ENCODE measurements at regions not wholly inside any gene's neighbourhood (a gene's known extent, or its start where the extent isn't known, plus 50 kb on each side); places are given as distances from the start of the nearest gene placed in this dataset.

DNA sequence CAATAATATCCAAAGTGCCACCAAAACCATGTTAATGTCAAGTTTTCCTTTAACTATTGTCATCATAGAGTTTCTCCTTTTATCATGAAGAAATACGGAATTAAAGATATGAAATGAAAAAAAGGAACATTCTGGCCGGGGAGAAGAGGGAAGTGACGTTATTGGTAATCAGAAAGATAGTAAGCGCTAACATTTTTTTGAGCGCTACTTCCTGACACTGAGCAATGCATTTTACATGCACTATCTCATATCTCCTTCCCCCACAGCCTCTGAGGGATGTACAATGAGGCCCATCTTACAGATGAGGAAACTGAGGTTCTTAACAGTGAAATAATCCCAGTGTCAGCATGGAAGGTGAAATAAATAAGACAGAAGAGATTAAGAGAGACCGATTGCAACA lies 410.9 kb downstream of the SOX9 start:
- DNase-seq (ENCODE audit: low spot score): no peak
- TF ChIP-seq, protein P1, sequence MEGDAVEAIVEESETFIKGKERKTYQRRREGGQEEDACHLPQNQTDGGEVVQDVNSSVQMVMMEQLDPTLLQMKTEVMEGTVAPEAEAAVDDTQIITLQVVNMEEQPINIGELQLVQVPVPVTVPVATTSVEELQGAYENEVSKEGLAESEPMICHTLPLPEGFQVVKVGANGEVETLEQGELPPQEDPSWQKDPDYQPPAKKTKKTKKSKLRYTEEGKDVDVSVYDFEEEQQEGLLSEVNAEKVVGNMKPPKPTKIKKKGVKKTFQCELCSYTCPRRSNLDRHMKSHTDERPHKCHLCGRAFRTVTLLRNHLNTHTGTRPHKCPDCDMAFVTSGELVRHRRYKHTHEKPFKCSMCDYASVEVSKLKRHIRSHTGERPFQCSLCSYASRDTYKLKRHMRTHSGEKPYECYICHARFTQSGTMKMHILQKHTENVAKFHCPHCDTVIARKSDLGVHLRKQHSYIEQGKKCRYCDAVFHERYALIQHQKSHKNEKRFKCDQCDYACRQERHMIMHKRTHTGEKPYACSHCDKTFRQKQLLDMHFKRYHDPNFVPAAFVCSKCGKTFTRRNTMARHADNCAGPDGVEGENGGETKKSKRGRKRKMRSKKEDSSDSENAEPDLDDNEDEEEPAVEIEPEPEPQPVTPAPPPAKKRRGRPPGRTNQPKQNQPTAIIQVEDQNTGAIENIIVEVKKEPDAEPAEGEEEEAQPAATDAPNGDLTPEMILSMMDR (IDR thresholded peaks at IDR 0.05; ENCODE audit: low read depth, low read length, missing input control): no peak
- TF ChIP-seq TAF1 (conservative IDR thresholded peaks at IDR 0.05) (no peak), HNF4A (conservative IDR thresholded peaks at IDR 0.05) (no peak), FOXA1 (IDR thresholded peaks at IDR 0.05) (no peak), FOXA2 (IDR thresholded peaks at IDR 0.05) (no peak), YY1 (IDR thresholded peaks at IDR 0.05) (no peak), JUND (IDR thresholded peaks at IDR 0.05) (no peak), SP1 (IDR thresholded peaks at IDR 0.05) (no peak), EGR1 (IDR thresholded peaks at IDR 0.05; ENCODE audit: low read depth in 2 of 2) (no peak)
- TF ChIP-seq, protein P2, sequence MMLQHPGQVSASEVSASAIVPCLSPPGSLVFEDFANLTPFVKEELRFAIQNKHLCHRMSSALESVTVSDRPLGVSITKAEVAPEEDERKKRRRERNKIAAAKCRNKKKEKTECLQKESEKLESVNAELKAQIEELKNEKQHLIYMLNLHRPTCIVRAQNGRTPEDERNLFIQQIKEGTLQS (IDR thresholded peaks at IDR 0.05): no peak
- TF ChIP-seq, protein P3, sequence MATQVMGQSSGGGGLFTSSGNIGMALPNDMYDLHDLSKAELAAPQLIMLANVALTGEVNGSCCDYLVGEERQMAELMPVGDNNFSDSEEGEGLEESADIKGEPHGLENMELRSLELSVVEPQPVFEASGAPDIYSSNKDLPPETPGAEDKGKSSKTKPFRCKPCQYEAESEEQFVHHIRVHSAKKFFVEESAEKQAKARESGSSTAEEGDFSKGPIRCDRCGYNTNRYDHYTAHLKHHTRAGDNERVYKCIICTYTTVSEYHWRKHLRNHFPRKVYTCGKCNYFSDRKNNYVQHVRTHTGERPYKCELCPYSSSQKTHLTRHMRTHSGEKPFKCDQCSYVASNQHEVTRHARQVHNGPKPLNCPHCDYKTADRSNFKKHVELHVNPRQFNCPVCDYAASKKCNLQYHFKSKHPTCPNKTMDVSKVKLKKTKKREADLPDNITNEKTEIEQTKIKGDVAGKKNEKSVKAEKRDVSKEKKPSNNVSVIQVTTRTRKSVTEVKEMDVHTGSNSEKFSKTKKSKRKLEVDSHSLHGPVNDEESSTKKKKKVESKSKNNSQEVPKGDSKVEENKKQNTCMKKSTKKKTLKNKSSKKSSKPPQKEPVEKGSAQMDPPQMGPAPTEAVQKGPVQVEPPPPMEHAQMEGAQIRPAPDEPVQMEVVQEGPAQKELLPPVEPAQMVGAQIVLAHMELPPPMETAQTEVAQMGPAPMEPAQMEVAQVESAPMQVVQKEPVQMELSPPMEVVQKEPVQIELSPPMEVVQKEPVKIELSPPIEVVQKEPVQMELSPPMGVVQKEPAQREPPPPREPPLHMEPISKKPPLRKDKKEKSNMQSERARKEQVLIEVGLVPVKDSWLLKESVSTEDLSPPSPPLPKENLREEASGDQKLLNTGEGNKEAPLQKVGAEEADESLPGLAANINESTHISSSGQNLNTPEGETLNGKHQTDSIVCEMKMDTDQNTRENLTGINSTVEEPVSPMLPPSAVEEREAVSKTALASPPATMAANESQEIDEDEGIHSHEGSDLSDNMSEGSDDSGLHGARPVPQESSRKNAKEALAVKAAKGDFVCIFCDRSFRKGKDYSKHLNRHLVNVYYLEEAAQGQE (IDR thresholded peaks at IDR 0.05): no peak
- H3K27ac ChIP-seq (ENCODE audit: low read depth in 1 of 2, low read length in 2 of 2): no peak overlapping the region
- no peaks in the 10 kb centered on the region for H3K36me3 ChIP-seq (ENCODE audit: control insufficient read depth in 4 of 4, insufficient read depth in 3 of 4, low read depth in 1 of 4, low read length in 3 of 4)
- H3K4me3 ChIP-seq (ENCODE audit: low read depth in 1 of 3, low read length in 3 of 3): no peak overlapping the region
- H3K4me1 ChIP-seq (ENCODE audit: control insufficient read depth in 4 of 4, insufficient read depth in 4 of 4, low read length in 3 of 4): no peaks in the 10 kb centered on the region
- H3K9ac ChIP-seq (ENCODE audit: low read depth in 1 of 2, low read length in 2 of 2): no peak overlapping the region
- H3K27me3 ChIP-seq (ENCODE audit: control insufficient read depth in 4 of 4, insufficient read depth in 4 of 4, low read length in 3 of 4): no peaks in the 10 kb centered on the region
- WGBS: 75% methylated on average over 6 of the region's 6 CpGs
- no peaks in the 10 kb centered on the region for H3K9me3 ChIP-seq (ENCODE audit: control insufficient read depth in 4 of 4, low read length in 3 of 4)

DNA sequence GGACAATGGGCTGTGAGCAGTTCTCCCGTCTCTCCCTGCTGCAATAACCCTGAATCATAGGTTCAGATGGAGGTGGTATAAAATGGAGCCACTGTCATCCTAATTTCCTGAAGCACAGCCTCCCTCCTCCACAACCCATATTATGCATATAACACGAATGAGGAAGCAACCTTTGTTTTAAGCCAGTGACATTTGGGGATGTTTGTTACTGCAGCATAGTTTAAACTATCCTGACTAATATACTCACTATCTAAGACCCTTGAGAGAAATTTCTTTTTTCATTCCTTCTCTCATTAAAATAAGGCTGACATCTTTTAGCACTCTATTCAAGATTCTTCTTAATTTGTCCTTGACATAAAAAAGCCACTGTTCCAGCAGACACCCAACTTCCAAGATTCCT lies 413.4 kb downstream of the SOX9 start:
- no peak for DNase-seq (ENCODE audit: low spot score)
- 88% methylated on average over 2 of the region's 2 CpGs for WGBS
- Histone ChIP-seq H3K27ac (ENCODE audit: low read depth in 1 of 2, low read length in 2 of 2) (no peak overlapping the region), H3K27me3 (ENCODE audit: control insufficient read depth in 4 of 4, insufficient read depth in 4 of 4, low read length in 3 of 4) (peaks cover 0 to 3% (median 0%) of the 10 kb centered on the region in 4 donors), H3K36me3 (ENCODE audit: control insufficient read depth in 4 of 4, insufficient read depth in 3 of 4, low read depth in 1 of 4, low read length in 3 of 4) (no peaks in the 10 kb centered on the region), H3K4me1 (ENCODE audit: control insufficient read depth in 4 of 4, insufficient read depth in 4 of 4, low read length in 3 of 4) (no peaks in the 10 kb centered on the region), H3K9me3 (ENCODE audit: control insufficient read depth in 4 of 4, low read length in 3 of 4) (no peaks in the 10 kb centered on the region), H3K9ac (ENCODE audit: low read depth in 1 of 2, low read length in 2 of 2) (no peak overlapping the region), H3K4me3 (ENCODE audit: low read depth in 1 of 3, low read length in 3 of 3) (no peak overlapping the region)
- TF ChIP-seq, protein P4, sequence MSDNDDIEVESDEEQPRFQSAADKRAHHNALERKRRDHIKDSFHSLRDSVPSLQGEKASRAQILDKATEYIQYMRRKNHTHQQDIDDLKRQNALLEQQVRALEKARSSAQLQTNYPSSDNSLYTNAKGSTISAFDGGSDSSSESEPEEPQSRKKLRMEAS (IDR thresholded peaks at IDR 0.05): no peak
- TF ChIP-seq RXRA (IDR thresholded peaks at IDR 0.05): no peak
- TF ChIP-seq YY1 (IDR thresholded peaks at IDR 0.05): no peak
- TF ChIP-seq, protein P3 (IDR thresholded peaks at IDR 0.05): no peak
- no peak for TF ChIP-seq HNF4A (conservative IDR thresholded peaks at IDR 0.05)
- no peak for TF ChIP-seq SP1 (IDR thresholded peaks at IDR 0.05)
- TF ChIP-seq NR2F2 (IDR thresholded peaks at IDR 0.05): no peak
- no peak for TF ChIP-seq FOXA1 (IDR thresholded peaks at IDR 0.05)

All from liver (tissue), 8 donors.